K562 (cell line): ENCODE measurements at regions not wholly inside any gene's neighbourhood (a gene's known extent, or its start where the extent isn't known, plus 50 kb on each side); places are given as distances from the start of the nearest gene placed in this dataset.

Source experiments
- ATAC-seq: fragments of 200-7000 bp; cut with Tn5 transposase; 3 replicates; pipeline ENCODE4 v1.9.1; 2020; ENCODE audit warnings: moderate library complexity
- BruUV-seq: library from RNA; stranded (reverse); fragments of 400-500 nt; replicated peaks from 2 replicates; lab custom pipeline; 2021; lab: Mats Ljungman, UMichigan
- CTCF ChIA-PET: fragments of 300-600 bp; formaldehyde crosslinking; extraction: SDS; loops from one replicate; lab custom pipeline; 2021; ENCODE audit warnings: low intra/inter-chr PET ratio; lab: Yijun Ruan, JAX
- POLR2A ChIA-PET: fragments of 300-600, 350-650 bp; sonication (Branson Sonifier 250); formaldehyde crosslinking; extraction: SDS; loops from one replicate; lab custom pipeline; 2021; ENCODE audit warnings: antibody characterized with exemption, inconsistent platforms; lab: Yijun Ruan, JAX
- DNase-seq, 4 experiments: peaks; one replicate each; pipeline versions ENCODE4 v3.0.0 to v3.0.0-alpha.2; 2011 to 2018; ENCODE audit warnings: low spot score in 3 of 4, mixed read lengths in 3 of 4; ENCODE audit errors: extremely low read depth in 1 of 4
- FAIRE-seq: peaks from 2 replicates; lab custom pipeline; 2011; peaks lifted over from hg19 to GRCh38; lab: Jason Lieb, UNC
- H2AFZ ChIP-seq: 2 replicates; pipeline ENCODE4 v1.6.0; 2011; ENCODE audit warnings: low read depth, low read length, control low read depth, inconsistent platforms
- H3K27ac ChIP-seq: fragments of 200-600 bp; 3 replicates; pipeline ENCODE4 v1.8.0; 2011; ENCODE audit warnings: low read depth, mild to moderate bottlenecking, control low read depth, inconsistent platforms, low read length, moderate library complexity, mixed read lengths; ENCODE audit errors: extremely low read depth
- H3K27me3 ChIP-seq, 2 experiments: fragments of 300-600 bp in 1 of 2; 2 replicates in 1 of 2; 3 replicates in 1 of 2; pipeline versions ENCODE4 v1.6.0 to v1.8.0; 2011; ENCODE audit warnings: inconsistent platforms in 2 of 2, low read length in 2 of 2, mild to moderate bottlenecking in 1 of 2, mixed read lengths in 1 of 2, moderate library complexity in 1 of 2; ENCODE audit not compliant: control insufficient read depth in 2 of 2, insufficient read depth in 2 of 2
- H3K36me3 ChIP-seq: fragments of 300-600 bp; 3 replicates; pipeline ENCODE4 v1.8.0; 2011; ENCODE audit warnings: mild to moderate bottlenecking, low read length, inconsistent platforms; ENCODE audit not compliant: control insufficient read depth, insufficient read depth
- H3K4me1 ChIP-seq, 2 experiments: fragments of 200-600 bp in 1 of 2; replicated peaks in 1 of 2; 2 replicates in 1 of 2; 3 replicates in 1 of 2; pipeline versions ENCODE4 v1.5.1 to v1.8.0; 2011; ENCODE audit warnings: inconsistent platforms in 2 of 2, low read length in 2 of 2, mild to moderate bottlenecking in 1 of 2, mixed read lengths in 1 of 2, moderate library complexity in 1 of 2; ENCODE audit not compliant: control insufficient read depth in 2 of 2, insufficient read depth in 2 of 2
- H3K4me2 ChIP-seq: 2 replicates; pipeline ENCODE4 v1.6.1; 2011; ENCODE audit warnings: low read length, control low read depth, inconsistent platforms, mixed read lengths; ENCODE audit not compliant: insufficient read depth
- H3K4me3 ChIP-seq: fragments of 200-600 bp; sonication (generic), shearing (Covaris generic); 2 replicates; pipeline ENCODE4 v1.5.1; 2016; ENCODE audit warnings: control low read depth, inconsistent platforms
- H3K79me2 ChIP-seq: fragments of 200-600 bp; 3 replicates; pipeline ENCODE4 v1.8.0; 2011; ENCODE audit warnings: low read length, inconsistent platforms; ENCODE audit not compliant: control insufficient read depth, insufficient read depth
- H3K9ac ChIP-seq, 2 experiments: 2 replicates each; pipeline versions ENCODE4 v1.6.0 to v1.6.1; 2011; ENCODE audit warnings: low read depth in 2 of 2, low read length in 2 of 2, control low read depth in 1 of 2, inconsistent platforms in 1 of 2, mild to moderate bottlenecking in 1 of 2, mixed read lengths in 1 of 2; ENCODE audit not compliant: insufficient read depth in 1 of 2
- H3K9me1 ChIP-seq: one replicate; pipeline ENCODE4 v1.6.0; 2011; ENCODE audit warnings: inconsistent platforms, mild to moderate bottlenecking, low read length, moderate library complexity; ENCODE audit not compliant: control insufficient read depth, insufficient read depth
- H3K9me3 ChIP-seq: replicated peaks from 2 replicates; pipeline ENCODE4 v1.5.1; 2011; ENCODE audit warnings: low read depth, low read length, inconsistent platforms; ENCODE audit not compliant: control insufficient read depth, insufficient read depth
- H4K20me1 ChIP-seq: replicated peaks from 2 replicates; pipeline ENCODE4 v1.6.1; 2011; ENCODE audit warnings: low read length, inconsistent platforms, mixed read lengths; ENCODE audit not compliant: control insufficient read depth, insufficient read depth
- ATF1 ChIP-seq, 2 experiments: fragments of 450-650 bp in 1 of 2; IDR thresholded peaks; 2 replicates each; pipeline ENCODE4 v1.6.1; 2016; ENCODE audit warnings: missing compliant biosample characterization in 1 of 2, missing genetic modification characterization in 1 of 2
- ATF7 ChIP-seq: fragments of 450-650 bp; IDR thresholded peaks from 2 replicates; pipeline ENCODE4 v1.7.1; 2014; ENCODE audit warnings: mild to moderate bottlenecking, moderate library complexity
- BRF2 ChIP-seq: IDR thresholded peaks from 3 replicates; pipeline ENCODE4 v1.6.1; 2011; ENCODE audit warnings: borderline replicate concordance, mild to moderate bottlenecking; ENCODE audit not compliant: insufficient read length, insufficient read depth
- CBFB ChIP-seq: sonication (generic); formaldehyde crosslinking; IDR thresholded peaks from 2 replicates; pipeline ENCODE4 v1.4.0; 2020; ENCODE audit warnings: mild to moderate bottlenecking, missing genetic modification reagents
- GATA2 ChIP-seq: sonication (generic); formaldehyde crosslinking; IDR thresholded peaks from 2 replicates; pipeline ENCODE4 v1.4.0; 2020; ENCODE audit warnings: mild to moderate bottlenecking, missing genetic modification reagents
- HMG20B ChIP-seq: fragments of 250-450 bp; sonication (Bioruptor Pico); IDR thresholded peaks from 2 replicates; pipeline ENCODE4 v1.5.0; 2021; ENCODE audit warnings: mild to moderate bottlenecking
- IRF2 ChIP-seq: sonication (generic); formaldehyde crosslinking; IDR thresholded peaks from 2 replicates; pipeline ENCODE4 v1.8.1; 2022; ENCODE audit warnings: mild to moderate bottlenecking, missing genetic modification reagents
- NCOA2 ChIP-seq, 2 experiments: fragments of 450-650 bp; IDR thresholded peaks; 2 replicates each; pipeline ENCODE4 v1.6.1; 2018; ENCODE audit warnings: mild to moderate bottlenecking in 2 of 2, moderate library complexity in 1 of 2; ENCODE audit not compliant: partially characterized antibody in 2 of 2
- NCOR1 ChIP-seq: fragments of 450-650 bp; IDR thresholded peaks from 2 replicates; pipeline ENCODE4 v1.6.1; 2016; ENCODE audit warnings: mild to moderate bottlenecking, moderate library complexity
- NFYB ChIP-seq: IDR thresholded peaks from 2 replicates; pipeline ENCODE4 v1.6.1; 2011; ENCODE audit warnings: mild to moderate bottlenecking, moderate library complexity; ENCODE audit not compliant: insufficient read length; ENCODE audit errors: extremely low read depth
- SMAD4 ChIP-seq: fragments of 250-450 bp; sonication (Bioruptor Pico); conservative IDR thresholded peaks from 2 replicates; pipeline ENCODE4 v1.8.0; 2021; ENCODE audit warnings: inconsistent platforms, mild to moderate bottlenecking, moderate library complexity
- TCF7L2 ChIP-seq: fragments of 150-350 bp; IDR thresholded peaks from 2 replicates; pipeline ENCODE4 v1.6.1; 2016; ENCODE audit warnings: low read depth, mild to moderate bottlenecking, low read length, moderate library complexity
- ZNF140 ChIP-seq: fragments of 250-450 bp; sonication (Bioruptor Pico); IDR thresholded peaks from 2 replicates; pipeline ENCODE4 v1.8.0; 2021; ENCODE audit warnings: moderate library complexity, mild to moderate bottlenecking, inconsistent platforms
- WGBS: fragments of 100-300 bp; shearing (Covaris generic); methylation state at CpG from one replicate; pipeline ENCODE4 v1.1.6; 2016; ENCODE audit warnings: low coverage, mixed read lengths; ENCODE audit not compliant: insufficient coverage; ENCODE audit errors: missing lambda C conversion rate; 5-methylcytosine and 5-hydroxymethylcytosine counted together
- in situ Hi-C: fragments of 300-500 bp; cut with MboI; formaldehyde crosslinking; loops from 4 replicates; pipeline ENCODE4 v1.15.0; 2018; ENCODE audit warnings: inconsistent platforms, mixed read lengths
- intact Hi-C: fragments of 100-400 bp; cut with micrococcal nuclease; formaldehyde crosslinking; loops from 2 replicates; pipeline ENCODE4 v1.14.2; 2022
- TF ChIP-seq, protein P1 (sequence below), 2 experiments: IDR thresholded peaks in 1 of 2; conservative IDR thresholded peaks in 1 of 2; 2 replicates each; pipeline ENCODE4 v1.6.1; 2016; ENCODE audit warnings: low read depth in 2 of 2, mild to moderate bottlenecking in 1 of 2, missing compliant biosample characterization in 1 of 2, missing genetic modification characterization in 1 of 2, moderate library complexity in 1 of 2
- TF ChIP-seq, protein P2 (sequence below): fragments of 250-450 bp; sonication (Bioruptor Pico); IDR thresholded peaks from 2 replicates; pipeline ENCODE4 v1.5.0; 2020; ENCODE audit warnings: mild to moderate bottlenecking
- TF ChIP-seq, protein P3 (sequence below): sonication (generic); formaldehyde crosslinking; IDR thresholded peaks from 2 replicates; pipeline ENCODE4 v1.8.1; 2023; ENCODE audit warnings: mild to moderate bottlenecking, missing genetic modification reagents, moderate library complexity

DNA sequence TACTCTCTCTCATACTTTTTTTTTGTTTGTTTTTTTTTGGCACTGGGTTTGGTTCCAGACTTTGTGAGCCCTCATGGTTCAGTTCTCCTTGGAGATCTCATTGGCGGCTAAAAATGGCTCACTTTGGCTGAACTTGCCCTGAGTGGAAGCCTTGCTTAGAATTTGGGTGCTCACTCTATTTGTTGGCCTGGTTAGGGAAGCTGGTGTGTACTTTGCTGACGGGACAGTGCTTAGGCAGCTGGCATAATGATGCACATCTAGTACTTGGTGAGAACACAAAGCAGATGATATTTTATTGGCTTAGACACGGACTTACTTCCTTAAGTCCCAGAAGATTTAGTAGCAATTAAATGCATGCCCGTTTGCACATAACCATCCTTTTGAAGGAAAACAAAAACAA is 66.5 kb upstream of the GRAMD1B start (continued):
- TF ChIP-seq, protein P1, sequence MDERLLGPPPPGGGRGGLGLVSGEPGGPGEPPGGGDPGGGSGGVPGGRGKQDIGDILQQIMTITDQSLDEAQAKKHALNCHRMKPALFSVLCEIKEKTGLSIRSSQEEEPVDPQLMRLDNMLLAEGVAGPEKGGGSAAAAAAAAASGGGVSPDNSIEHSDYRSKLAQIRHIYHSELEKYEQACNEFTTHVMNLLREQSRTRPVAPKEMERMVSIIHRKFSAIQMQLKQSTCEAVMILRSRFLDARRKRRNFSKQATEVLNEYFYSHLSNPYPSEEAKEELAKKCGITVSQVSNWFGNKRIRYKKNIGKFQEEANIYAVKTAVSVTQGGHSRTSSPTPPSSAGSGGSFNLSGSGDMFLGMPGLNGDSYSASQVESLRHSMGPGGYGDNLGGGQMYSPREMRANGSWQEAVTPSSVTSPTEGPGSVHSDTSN (CRISPR knock-in tag; IDR thresholded peaks at IDR 0.05; ENCODE audit: low read depth), result no peak
- TF ChIP-seq, protein P1 (tag; conservative IDR thresholded peaks at IDR 0.05; ENCODE audit: low read depth), result no peak
- TF ChIP-seq NCOA2 (IDR thresholded peaks at IDR 0.05; ENCODE audit: partially characterized antibody in 2 of 2) (no peak), CBFB (no peak), ATF7 (no peak), TCF7L2 (no peak)
- TF ChIP-seq, protein P2, sequence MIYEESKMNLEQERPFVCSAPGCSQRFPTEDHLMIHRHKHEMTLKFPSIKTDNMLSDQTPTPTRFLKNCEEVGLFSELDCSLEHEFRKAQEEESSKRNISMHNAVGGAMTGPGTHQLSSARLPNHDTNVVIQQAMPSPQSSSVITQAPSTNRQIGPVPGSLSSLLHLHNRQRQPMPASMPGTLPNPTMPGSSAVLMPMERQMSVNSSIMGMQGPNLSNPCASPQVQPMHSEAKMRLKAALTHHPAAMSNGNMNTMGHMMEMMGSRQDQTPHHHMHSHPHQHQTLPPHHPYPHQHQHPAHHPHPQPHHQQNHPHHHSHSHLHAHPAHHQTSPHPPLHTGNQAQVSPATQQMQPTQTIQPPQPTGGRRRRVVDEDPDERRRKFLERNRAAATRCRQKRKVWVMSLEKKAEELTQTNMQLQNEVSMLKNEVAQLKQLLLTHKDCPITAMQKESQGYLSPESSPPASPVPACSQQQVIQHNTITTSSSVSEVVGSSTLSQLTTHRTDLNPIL, result no peak

GRCh38 chr11:123362941-123363340 is 67.1 kb upstream of the GRAMD1B start:
- no peaks in the 10 kb centered on the region; a peak in 1 of 5 replicates for H3K4me1 ChIP-seq
- H3K27me3 ChIP-seq, result peaks cover 0 to 20% of the 10 kb centered on the region in 2 experiments; a peak in 3 of 5 replicates
- no peak overlapping the region for H3K9ac ChIP-seq
- ChIA-PET CTCF (no interaction called here), POLR2A (no interaction called here)
- H3K9me3 ChIP-seq, result no peaks in the 10 kb centered on the region
- FAIRE-seq (no peak), DNase-seq (no peak), ATAC-seq (no peak)
- 0% methylated on average over 6 of the region's 9 CpGs for whole genome bisulfite sequencing
- H3K36me3 ChIP-seq, result no peaks in the 10 kb centered on the region
- BruUV-seq, result no TSS peak
- H3K27ac ChIP-seq, result no peak overlapping the region
- no peaks in the 10 kb centered on the region for H3K9me1 ChIP-seq
- in situ Hi-C loops, result no loop called here
- no peak overlapping the region for H3K4me3 ChIP-seq
- H2AFZ ChIP-seq, result no peak overlapping the region
- H3K79me2 ChIP-seq, result no peaks in the 10 kb centered on the region
- H3K4me2 ChIP-seq, result no peak overlapping the region
- intact Hi-C loops, result no loop called here
- 0 out of 2 replicates have a peak, but pooled peaks cover 3% of the 10 kb centered on the region for H4K20me1 ChIP-seq
- no peak for TF ChIP-seq HMG20B (CRISPR knock-in tag)
- no peak for TF ChIP-seq IRF2 (CRISPR knock-in tag)
- TF ChIP-seq NFYB, result no peak
- TF ChIP-seq ZNF140 (CRISPR knock-in tag), result no peak
- no peak for TF ChIP-seq SMAD4
- no peak for TF ChIP-seq NCOR1
- no peak for TF ChIP-seq ATF1 (CRISPR knock-in tag; IDR thresholded peaks at IDR 0.05)
- no peak for TF ChIP-seq ATF1 (tag; IDR thresholded peaks at IDR 0.05)
- no peak for TF ChIP-seq GATA2 (CRISPR knock-in tag)
- TF ChIP-seq, protein P3, sequence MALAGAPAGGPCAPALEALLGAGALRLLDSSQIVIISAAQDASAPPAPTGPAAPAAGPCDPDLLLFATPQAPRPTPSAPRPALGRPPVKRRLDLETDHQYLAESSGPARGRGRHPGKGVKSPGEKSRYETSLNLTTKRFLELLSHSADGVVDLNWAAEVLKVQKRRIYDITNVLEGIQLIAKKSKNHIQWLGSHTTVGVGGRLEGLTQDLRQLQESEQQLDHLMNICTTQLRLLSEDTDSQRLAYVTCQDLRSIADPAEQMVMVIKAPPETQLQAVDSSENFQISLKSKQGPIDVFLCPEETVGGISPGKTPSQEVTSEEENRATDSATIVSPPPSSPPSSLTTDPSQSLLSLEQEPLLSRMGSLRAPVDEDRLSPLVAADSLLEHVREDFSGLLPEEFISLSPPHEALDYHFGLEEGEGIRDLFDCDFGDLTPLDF (CRISPR knock-in tag), result no peak
- no peak for TF ChIP-seq BRF2
